ENCODE measurements at regions not wholly inside any gene's neighbourhood (a gene's known extent, or its start where the extent isn't known, plus 50 kb on each side); places are given as distances from the start of the nearest gene placed in this dataset.

GRCh38 chr12:25377469-25378177 is 126.9 kb upstream of the KRAS start:
- Histone ChIP-seq H3K79me2 (replicated peaks; ENCODE audit: insufficient read depth, low read length) (no peaks in the 10 kb centered on the region), H4K20me1 (ENCODE audit: insufficient read depth) (no peaks in the 10 kb centered on the region), H3K36me3 (ENCODE audit: insufficient read depth, low read length) (no peaks in the 10 kb centered on the region), H3K9me2 (ENCODE audit: insufficient read depth, low read length) (no peaks in the 10 kb centered on the region), H3K27me3 (ENCODE audit: insufficient read depth, low read depth, low read length) (no peaks in the 10 kb centered on the region), H3K9ac (ENCODE audit: low read length) (no peak overlapping the region), H3K27ac (ENCODE audit: low read length) (no peak overlapping the region), H3K9me3 (ENCODE audit: low read length) (no peaks in the 10 kb centered on the region), H3K4me2 (ENCODE audit: low read length) (no peak overlapping the region), H3K4me3 (ENCODE audit: low read length) (no peak overlapping the region), H2AFZ (ENCODE audit: low read depth, low read length) (no peak overlapping the region), H3F3A (ENCODE audit: insufficient read depth, low read length, poor library complexity, severe bottlenecking) (no peaks in the 10 kb centered on the region)
- TF ChIP-seq MXI1 (conservative IDR thresholded peaks at IDR 0.05; ENCODE audit: poor library complexity, severe bottlenecking), result no peak
- TF ChIP-seq TAF1 (IDR thresholded peaks at IDR 0.05; ENCODE audit: low read depth), result no peak
- TF ChIP-seq CTCF (IDR thresholded peaks at IDR 0.05; ENCODE audit: poor library complexity, severe bottlenecking), result no peak
- no peak for TF ChIP-seq RAD21 (conservative IDR thresholded peaks at IDR 0.05)

GRCh38 chr12:25376985-25377384 is 126.3 kb upstream of the KRAS start:
- Histone ChIP-seq H3K9me3 (ENCODE audit: low read length) (no peaks in the 10 kb centered on the region), H3K4me2 (ENCODE audit: low read length) (no peak overlapping the region), H3K36me3 (ENCODE audit: insufficient read depth, low read length) (no peaks in the 10 kb centered on the region), H3K9ac (ENCODE audit: low read length) (no peak overlapping the region), H4K20me1 (ENCODE audit: insufficient read depth) (no peaks in the 10 kb centered on the region), H3K27me3 (ENCODE audit: insufficient read depth, low read depth, low read length) (no peaks in the 10 kb centered on the region), H3K79me2 (replicated peaks; ENCODE audit: insufficient read depth, low read length) (no peaks in the 10 kb centered on the region), H3F3A (ENCODE audit: insufficient read depth, low read length, poor library complexity, severe bottlenecking) (no peaks in the 10 kb centered on the region), H3K9me2 (ENCODE audit: insufficient read depth, low read length) (no peaks in the 10 kb centered on the region), H2AFZ (ENCODE audit: low read depth, low read length) (no peak overlapping the region), H3K27ac (ENCODE audit: low read length) (no peak overlapping the region), H3K4me3 (ENCODE audit: low read length) (no peak overlapping the region)
- TF ChIP-seq POLR2AphosphoS5 (IDR thresholded peaks at IDR 0.05), result no peak
- TF ChIP-seq EZH2 (IDR thresholded peaks at IDR 0.05; ENCODE audit: borderline replicate concordance, insufficient read depth, low read length, poor library complexity, severe bottlenecking), result no peak
- TF ChIP-seq MXI1 (conservative IDR thresholded peaks at IDR 0.05; ENCODE audit: poor library complexity, severe bottlenecking), result no peak
- TF ChIP-seq REST (IDR thresholded peaks at IDR 0.05; ENCODE audit: borderline replicate concordance), result no peak
- no peak for TF ChIP-seq TAF1 (IDR thresholded peaks at IDR 0.05; ENCODE audit: low read depth)
- no peak for TF ChIP-seq SMC3 (conservative IDR thresholded peaks at IDR 0.05; ENCODE audit: poor library complexity)
- TF ChIP-seq RAD21 (conservative IDR thresholded peaks at IDR 0.05), result no peak
- no peak for TF ChIP-seq EP300 (conservative IDR thresholded peaks at IDR 0.05; ENCODE audit: poor library complexity, severe bottlenecking)

All from neural cell (in vitro differentiated cells).